GM12872 (cell line): ENCODE measurements at regions not wholly inside any gene's neighbourhood (a gene's known extent, or its start where the extent isn't known, plus 50 kb on each side); places are given as distances from the start of the nearest gene placed in this dataset.

Experiments used
- CTCF ChIP-seq: IDR thresholded peaks from 3 replicates; pipeline ENCODE4 v1.5.1; 2011; ENCODE audit warnings: low read depth, mild to moderate bottlenecking, low read length, moderate library complexity; ENCODE audit not compliant: insufficient read depth

DNA sequence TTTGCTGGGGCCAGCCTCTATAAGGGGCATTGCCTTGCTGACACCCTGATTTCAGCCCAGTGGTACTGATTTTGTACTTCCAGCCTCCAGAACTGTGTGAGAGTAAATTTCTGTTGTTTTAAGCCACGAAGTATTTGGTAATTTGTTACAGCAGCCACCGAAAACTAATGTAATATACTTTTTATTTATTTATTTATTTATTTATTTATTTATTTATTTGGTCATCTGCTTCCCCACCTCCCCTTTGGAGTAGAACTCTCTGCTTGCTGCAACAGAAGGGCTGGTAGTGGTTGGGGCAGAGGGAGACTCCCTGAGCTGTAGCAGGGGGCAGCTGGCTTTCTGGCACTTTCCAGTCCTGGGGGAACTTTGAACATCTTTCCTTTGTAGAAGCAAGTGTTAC, 128.4 kb upstream of the RAG2 start:
- no peak for TF ChIP-seq CTCF

DNA sequence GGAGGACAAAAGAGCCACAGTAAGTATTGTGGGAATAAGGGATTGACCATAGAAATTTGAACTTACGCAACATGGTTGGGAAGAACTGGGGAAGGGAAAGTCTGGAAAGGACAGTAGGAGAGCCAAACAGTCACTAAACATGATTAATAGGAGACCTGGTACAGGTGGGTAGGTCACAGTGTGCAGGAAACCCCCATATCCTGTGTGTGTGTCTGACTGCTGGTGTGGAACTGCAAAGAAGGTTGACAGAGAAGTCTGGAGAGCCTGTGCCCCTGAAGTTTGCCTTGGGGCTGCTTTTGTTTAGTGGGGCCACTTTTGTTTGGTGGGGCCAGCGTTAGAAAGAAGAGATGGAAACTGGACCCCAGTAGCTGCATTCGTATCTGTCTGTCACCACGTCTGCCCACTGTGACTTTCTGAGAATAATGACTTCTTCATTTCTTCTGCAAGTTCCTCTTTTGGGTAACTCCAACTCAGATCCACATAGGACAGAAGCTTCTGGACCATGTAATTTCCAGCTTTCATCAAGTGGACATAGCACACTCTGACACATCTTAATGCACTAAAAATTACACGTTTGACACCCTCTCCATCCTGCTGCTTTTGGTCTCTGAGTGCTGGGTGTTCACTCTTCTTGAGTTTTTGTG, 126.8 kb upstream of the RAG2 start:
- TF ChIP-seq CTCF: no peak

- TF ChIP-seq CTCF: no peak
Measured at GRCh38 chr11:36722421-36722820, 124.4 kb upstream of the RAG2 start.

GRCh38 chr11:36719358-36720107, 121.5 kb upstream of the RAG2 start:
- TF ChIP-seq CTCF: no peak

- no peak for TF ChIP-seq CTCF
Measured at GRCh38 chr11:36718451-36718850, 120.4 kb upstream of the RAG2 start.

DNA sequence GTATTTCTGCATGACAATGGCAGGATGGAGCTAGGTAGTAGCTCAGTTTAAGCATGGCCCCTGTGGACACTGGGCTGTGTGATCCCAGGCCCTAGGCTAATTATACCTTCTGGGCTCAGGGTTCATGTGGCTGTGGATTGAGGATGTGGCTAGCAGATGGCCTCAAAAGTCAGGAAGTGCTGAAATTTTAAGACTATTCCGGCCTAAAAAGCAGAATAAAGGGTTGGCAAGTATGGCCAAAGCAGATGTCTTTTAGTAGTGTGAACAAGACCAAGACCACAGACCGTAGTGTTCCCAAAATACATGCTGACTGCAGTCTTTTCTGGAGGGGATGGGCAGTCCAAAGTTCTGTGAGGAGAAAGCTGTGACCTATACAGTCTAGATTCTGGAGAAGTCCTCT, 115.7 kb upstream of the RAG2 start:
- no peak for TF ChIP-seq CTCF

GRCh38 chr11:36711104-36711825, 113.2 kb upstream of the RAG2 start:
- peak; percentile 17; the same call in 1 of the 3 replicates for TF ChIP-seq CTCF
